IPS-15b (cell line): ENCODE measurements at regions not wholly inside any gene's neighbourhood (a gene's known extent, or its start where the extent isn't known, plus 50 kb on each side); places are given as distances from the start of the nearest gene placed in this dataset.
"Not testable (repeated sequence)": the region's sequence is repeated elsewhere in the genome, so short reads cannot be mapped to it uniquely, and the experiment has no call there.

ENCODE experiments used
- H3K27me3 ChIP-seq: one replicate; pipeline ENCODE4 v1.6.1; 2013; ENCODE audit warnings: low read length; ENCODE audit not compliant: control insufficient read depth, insufficient read depth
- H3K36me3 ChIP-seq: one replicate; pipeline ENCODE4 v1.6.1; 2013; ENCODE audit warnings: low read length; ENCODE audit not compliant: control insufficient read depth, insufficient read depth
- H3K4me1 ChIP-seq: one replicate; pipeline ENCODE4 v1.6.1; 2013; ENCODE audit warnings: mild to moderate bottlenecking, low read length; ENCODE audit not compliant: control insufficient read depth, insufficient read depth
- H3K4me3 ChIP-seq: one replicate; pipeline ENCODE4 v1.5.1; 2013; ENCODE audit warnings: low read depth, low read length
- H3K9ac ChIP-seq: one replicate; pipeline ENCODE4 v1.6.1; 2013; ENCODE audit warnings: low read depth, mild to moderate bottlenecking, low read length
- H3K9me3 ChIP-seq: one replicate; pipeline ENCODE4 v1.6.1; 2013; ENCODE audit warnings: mild to moderate bottlenecking, low read length; ENCODE audit not compliant: control insufficient read depth, insufficient read depth

GRCh38 chr2:167817908-167818307, 429.5 kb downstream of the STK39 start:
- no peaks in the 10 kb centered on the region for H3K9me3 ChIP-seq
- H3K4me1 ChIP-seq: no peaks in the 10 kb centered on the region
- no peak overlapping the region for H3K9ac ChIP-seq
- no peak overlapping the region for H3K4me3 ChIP-seq
- no peaks in the 10 kb centered on the region for H3K27me3 ChIP-seq
- peaks cover 3% of the 10 kb centered on the region for H3K36me3 ChIP-seq

GRCh38 chr2:167817422-167817821, 430.0 kb downstream of the STK39 start:
- Histone ChIP-seq H3K36me3 (peaks cover 3% of the 10 kb centered on the region), H3K27me3 (no peaks in the 10 kb centered on the region), H3K9me3 (no peaks in the 10 kb centered on the region), H3K9ac (no peak overlapping the region), H3K4me3 (no peak overlapping the region), H3K4me1 (no peaks in the 10 kb centered on the region)

GRCh38 chr2:167816874-167817290, 430.5 kb downstream of the STK39 start:
- H3K4me3 ChIP-seq: no peak overlapping the region
- H3K36me3 ChIP-seq: peaks cover 3% of the 10 kb centered on the region
- H3K9me3 ChIP-seq: no peaks in the 10 kb centered on the region
- no peaks in the 10 kb centered on the region for H3K4me1 ChIP-seq
- H3K9ac ChIP-seq: no peak overlapping the region
- no peaks in the 10 kb centered on the region for H3K27me3 ChIP-seq

- Histone ChIP-seq H3K9ac (no peak overlapping the region), H3K9me3 (no peaks in the 10 kb centered on the region), H3K4me3 (no peak overlapping the region), H3K27me3 (no peaks in the 10 kb centered on the region), H3K4me1 (no peaks in the 10 kb centered on the region), H3K36me3 (no peaks in the 10 kb centered on the region)
These were observed 432.3 kb downstream of the STK39 start for GRCh38 chr2:167814881-167815718.

GRCh38 chr2:167814482-167814880, 432.9 kb downstream of the STK39 start:
- not testable (repeated sequence) for H3K4me1 ChIP-seq

GRCh38 chr2:167809799-167810198, 437.6 kb downstream of the STK39 start:
- not testable (repeated sequence) for H3K27me3 ChIP-seq, H3K36me3 ChIP-seq, H3K9ac ChIP-seq, H3K9me3 ChIP-seq, H3K4me1 ChIP-seq, H3K4me3 ChIP-seq

More at GRCh38 chr2:167814482-167814880, 432.9 kb downstream of the STK39 start:
- not testable (repeated sequence) for H3K9ac ChIP-seq, H3K9me3 ChIP-seq, H3K36me3 ChIP-seq, H3K27me3 ChIP-seq, H3K4me3 ChIP-seq

GRCh38 chr2:167803449-167803988, 443.9 kb downstream of the STK39 start:
- H3K36me3 ChIP-seq: no peaks in the 10 kb centered on the region
- H3K4me1 ChIP-seq: peaks cover 3% of the 10 kb centered on the region
- no peaks in the 10 kb centered on the region for H3K27me3 ChIP-seq
- H3K9me3 ChIP-seq: no peaks in the 10 kb centered on the region
- no peak overlapping the region for H3K4me3 ChIP-seq
- H3K9ac ChIP-seq: no peak overlapping the region

GRCh38 chr2:167794554-167795255, 452.7 kb downstream of the STK39 start:
- Histone ChIP-seq H3K9me3 (no peaks in the 10 kb centered on the region), H3K36me3 (no peaks in the 10 kb centered on the region), H3K4me1 (peaks cover 14% of the 10 kb centered on the region), H3K27me3 (no peaks in the 10 kb centered on the region), H3K4me3 (no peak overlapping the region), H3K9ac (no peak overlapping the region)

GRCh38 chr2:167793725-167794124, 453.7 kb downstream of the STK39 start:
- no peaks in the 10 kb centered on the region for H3K36me3 ChIP-seq
- H3K4me3 ChIP-seq: no peak overlapping the region
- peaks cover 14% of the 10 kb centered on the region for H3K4me1 ChIP-seq
- H3K9me3 ChIP-seq: no peaks in the 10 kb centered on the region
- H3K27me3 ChIP-seq: no peaks in the 10 kb centered on the region
- no peak overlapping the region for H3K9ac ChIP-seq

GRCh38 chr2:167792126-167792525, 455.3 kb downstream of the STK39 start:
- H3K9ac ChIP-seq: no peak overlapping the region
- H3K27me3 ChIP-seq: no peaks in the 10 kb centered on the region
- no peak overlapping the region for H3K4me3 ChIP-seq
- H3K9me3 ChIP-seq: no peaks in the 10 kb centered on the region
- no peaks in the 10 kb centered on the region for H3K36me3 ChIP-seq
- peaks cover 14% of the 10 kb centered on the region for H3K4me1 ChIP-seq

- H3K27me3 ChIP-seq: no peaks in the 10 kb centered on the region
- H3K9me3 ChIP-seq: no peaks in the 10 kb centered on the region
- peaks cover 20% of the 10 kb centered on the region for H3K4me1 ChIP-seq
- no peak overlapping the region for H3K4me3 ChIP-seq
- H3K9ac ChIP-seq: no peak overlapping the region
- H3K36me3 ChIP-seq: no peaks in the 10 kb centered on the region
These were observed 456.5 kb downstream of the STK39 start for GRCh38 chr2:167790781-167791450.
